ENCODE measurements at regions not wholly inside any gene's neighbourhood (a gene's known extent, or its start where the extent isn't known, plus 50 kb on each side); places are given as distances from the start of the nearest gene placed in this dataset.
"Not testable (repeated sequence)": the region's sequence is repeated elsewhere in the genome, so short reads cannot be mapped to it uniquely, and the experiment has no call there.

GRCh38 chrX:106220177-106220576 is 52.1 kb downstream of the PWWP3B start:
- DNase-seq = no peak

GRCh38 chrX:106243376-106243775 is 75.3 kb downstream of the PWWP3B start:
- no peak for DNase-seq

- no peak for DNase-seq
Measured at GRCh38 chrX:106246511-106246910, 78.4 kb downstream of the PWWP3B start.

- no peak for DNase-seq
Measured at GRCh38 chrX:106247162-106247561, 79.1 kb downstream of the PWWP3B start.

- DNase-seq = no peak
Measured at GRCh38 chrX:106249706-106250379, 81.7 kb downstream of the PWWP3B start.

GRCh38 chrX:106263817-106264216 is 95.7 kb downstream of the PWWP3B start:
- no peak for DNase-seq

- not testable (repeated sequence) for DNase-seq
Measured at GRCh38 chrX:106273947-106274587, 106.0 kb downstream of the PWWP3B start.

GRCh38 chrX:106275172-106275571 is 107.1 kb downstream of the PWWP3B start:
- not testable (repeated sequence) for DNase-seq

GRCh38 chrX:106278951-106279350 is 110.8 kb downstream of the PWWP3B start:
- no peak for DNase-seq

GRCh38 chrX:106281383-106281782 is 113.3 kb downstream of the PWWP3B start:
- no peak for DNase-seq

- no peak for DNase-seq
Measured at GRCh38 chrX:106283841-106284240, 115.7 kb downstream of the PWWP3B start.

GRCh38 chrX:106284431-106285025 is 116.4 kb downstream of the PWWP3B start:
- DNase-seq = no peak

GRCh38 chrX:106286053-106286650 is 118.0 kb downstream of the PWWP3B start:
- no peak for DNase-seq

GRCh38 chrX:106290778-106291177 is 122.7 kb downstream of the PWWP3B start:
- not testable (repeated sequence) for DNase-seq

GRCh38 chrX:106291779-106292390 is 123.8 kb downstream of the PWWP3B start:
- DNase-seq = not testable (repeated sequence)

GRCh38 chrX:106300239-106300638 is 132.1 kb downstream of the PWWP3B start:
- DNase-seq = no peak

GRCh38 chrX:106300656-106301055 is 132.6 kb downstream of the PWWP3B start:
- no peak for DNase-seq

GRCh38 chrX:106302304-106302703 is 134.2 kb downstream of the PWWP3B start:
- DNase-seq = no peak

- DNase-seq = no peak
Measured at GRCh38 chrX:106306391-106306947, 138.4 kb downstream of the PWWP3B start.

- DNase-seq = no peak
Measured at GRCh38 chrX:106323357-106323756, 155.3 kb downstream of the PWWP3B start.

GRCh38 chrX:106331606-106332005 is 163.5 kb downstream of the PWWP3B start:
- no peak for DNase-seq

- no peak for DNase-seq
Measured at GRCh38 chrX:106341823-106342222, 173.7 kb downstream of the PWWP3B start.

- no peak for DNase-seq
Measured at GRCh38 chrX:106356580-106356979, 188.5 kb downstream of the PWWP3B start.

Data from activated CD4-positive, CD25-positive, alpha-beta regulatory T cell treated with anti-CD3 and anti-CD28 coated beads, Interleukin-2, amount 50 U/mL, for 72 hours (primary cell).